ENCODE measurements at regions not wholly inside any gene's neighbourhood (a gene's known extent, or its start where the extent isn't known, plus 50 kb on each side); places are given as distances from the start of the nearest gene placed in this dataset.

DNA sequence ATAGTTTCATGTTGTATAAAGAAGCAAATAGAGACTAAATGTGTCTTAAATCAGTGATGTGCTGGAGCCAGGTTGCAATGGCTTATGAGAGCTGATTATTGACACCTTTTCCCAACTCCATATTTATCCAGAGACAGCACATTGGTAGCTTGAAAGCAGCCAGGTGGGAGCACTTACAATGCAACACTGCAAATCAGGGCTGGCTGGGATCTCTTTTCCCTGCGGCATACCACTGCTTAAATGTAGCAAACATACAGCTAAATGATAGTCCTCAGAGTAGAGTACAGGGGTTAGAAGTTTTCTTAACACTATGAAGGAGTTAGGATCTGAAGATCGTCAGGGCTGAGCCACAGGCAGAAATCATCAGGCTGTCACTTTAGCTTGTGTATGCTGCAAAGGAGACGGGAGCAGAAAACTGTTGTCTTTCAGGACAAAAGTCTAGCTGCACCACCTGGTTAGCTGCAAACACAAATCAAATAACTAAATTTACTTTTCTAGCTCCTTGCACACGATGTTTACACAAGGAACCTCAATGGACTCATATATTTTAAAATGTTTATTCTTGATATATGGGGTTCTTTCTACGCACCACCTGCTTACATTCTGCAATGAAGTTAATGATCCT, 527.3 kb downstream of the TLL1 start:
- Mint-ChIP-seq H3K4me1 (ENCODE audit: low read depth, unreplicated experiment) (no peaks in the 10 kb centered on the region), H3K27me3 (ENCODE audit: unreplicated experiment) (no peaks in the 10 kb centered on the region), H3K36me3 (ENCODE audit: unreplicated experiment) (no peaks in the 10 kb centered on the region), H3K27ac (ENCODE audit: unreplicated experiment) (no peak overlapping the region), H3K9me3 (ENCODE audit: unreplicated experiment) (no peaks in the 10 kb centered on the region), H3K4me3 (ENCODE audit: unreplicated experiment) (no peak overlapping the region)
- DNase-seq, result no peak
- TF ChIP-seq, protein P1, sequence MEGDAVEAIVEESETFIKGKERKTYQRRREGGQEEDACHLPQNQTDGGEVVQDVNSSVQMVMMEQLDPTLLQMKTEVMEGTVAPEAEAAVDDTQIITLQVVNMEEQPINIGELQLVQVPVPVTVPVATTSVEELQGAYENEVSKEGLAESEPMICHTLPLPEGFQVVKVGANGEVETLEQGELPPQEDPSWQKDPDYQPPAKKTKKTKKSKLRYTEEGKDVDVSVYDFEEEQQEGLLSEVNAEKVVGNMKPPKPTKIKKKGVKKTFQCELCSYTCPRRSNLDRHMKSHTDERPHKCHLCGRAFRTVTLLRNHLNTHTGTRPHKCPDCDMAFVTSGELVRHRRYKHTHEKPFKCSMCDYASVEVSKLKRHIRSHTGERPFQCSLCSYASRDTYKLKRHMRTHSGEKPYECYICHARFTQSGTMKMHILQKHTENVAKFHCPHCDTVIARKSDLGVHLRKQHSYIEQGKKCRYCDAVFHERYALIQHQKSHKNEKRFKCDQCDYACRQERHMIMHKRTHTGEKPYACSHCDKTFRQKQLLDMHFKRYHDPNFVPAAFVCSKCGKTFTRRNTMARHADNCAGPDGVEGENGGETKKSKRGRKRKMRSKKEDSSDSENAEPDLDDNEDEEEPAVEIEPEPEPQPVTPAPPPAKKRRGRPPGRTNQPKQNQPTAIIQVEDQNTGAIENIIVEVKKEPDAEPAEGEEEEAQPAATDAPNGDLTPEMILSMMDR (IDR thresholded peaks at IDR 0.05; ENCODE audit: partially characterized antibody, unreplicated experiment), result no peak

DNA sequence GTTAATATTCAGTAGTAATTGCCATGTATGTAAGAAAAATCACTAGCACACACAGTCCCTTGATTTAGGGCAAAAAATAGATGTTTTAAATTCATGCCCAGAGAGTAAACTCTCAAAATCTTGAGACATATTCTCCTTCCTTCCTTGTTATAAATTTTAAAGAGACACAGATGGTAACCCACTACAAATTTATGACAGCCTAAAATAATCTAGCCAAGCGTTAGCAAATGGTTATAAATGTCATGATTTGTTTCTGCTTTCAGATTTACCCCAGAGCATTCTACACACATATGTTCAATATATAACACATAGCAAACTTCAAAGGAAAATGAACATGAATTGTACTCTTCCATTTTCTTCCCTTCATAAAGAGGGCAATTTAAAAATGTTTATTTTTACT, 540.3 kb downstream of the TLL1 start:
- Mint-ChIP-seq H3K4me3 (ENCODE audit: unreplicated experiment) (no peak overlapping the region), H3K27me3 (ENCODE audit: unreplicated experiment) (no peaks in the 10 kb centered on the region), H3K9me3 (ENCODE audit: unreplicated experiment) (peaks cover 1% of the 10 kb centered on the region), H3K4me1 (ENCODE audit: low read depth, unreplicated experiment) (no peaks in the 10 kb centered on the region), H3K27ac (ENCODE audit: unreplicated experiment) (no peak overlapping the region), H3K36me3 (ENCODE audit: unreplicated experiment) (no peaks in the 10 kb centered on the region)
- no peak for DNase-seq
- TF ChIP-seq, protein P1 (IDR thresholded peaks at IDR 0.05; ENCODE audit: partially characterized antibody, unreplicated experiment), result no peak

DNA sequence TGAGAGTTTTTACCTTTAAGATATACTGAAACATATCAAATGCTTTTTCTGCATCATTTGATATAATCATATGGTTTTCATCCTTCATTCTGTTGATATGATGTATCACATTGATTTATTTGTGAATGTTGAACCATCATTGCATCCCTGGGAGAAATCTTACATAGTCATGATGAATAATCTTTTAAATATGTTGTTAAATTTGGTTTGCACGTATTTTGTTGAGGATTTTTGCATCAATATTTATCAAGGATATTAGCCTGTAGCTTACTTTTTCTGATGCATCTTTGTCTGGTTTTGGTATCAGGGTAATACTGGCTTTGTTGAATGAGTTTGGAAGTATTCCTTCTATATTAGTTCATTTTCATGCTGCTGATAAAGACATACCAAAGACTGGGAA, 541.4 kb downstream of the TLL1 start:
- Mint-ChIP-seq H3K9me3 (ENCODE audit: unreplicated experiment) (peaks cover 1% of the 10 kb centered on the region), H3K27ac (ENCODE audit: unreplicated experiment) (no peak overlapping the region), H3K27me3 (ENCODE audit: unreplicated experiment) (no peaks in the 10 kb centered on the region), H3K4me1 (ENCODE audit: low read depth, unreplicated experiment) (no peaks in the 10 kb centered on the region), H3K36me3 (ENCODE audit: unreplicated experiment) (no peaks in the 10 kb centered on the region), H3K4me3 (ENCODE audit: unreplicated experiment) (no peak overlapping the region)
- TF ChIP-seq, protein P1 (IDR thresholded peaks at IDR 0.05; ENCODE audit: partially characterized antibody, unreplicated experiment), result no peak
- no peak for DNase-seq

DNA sequence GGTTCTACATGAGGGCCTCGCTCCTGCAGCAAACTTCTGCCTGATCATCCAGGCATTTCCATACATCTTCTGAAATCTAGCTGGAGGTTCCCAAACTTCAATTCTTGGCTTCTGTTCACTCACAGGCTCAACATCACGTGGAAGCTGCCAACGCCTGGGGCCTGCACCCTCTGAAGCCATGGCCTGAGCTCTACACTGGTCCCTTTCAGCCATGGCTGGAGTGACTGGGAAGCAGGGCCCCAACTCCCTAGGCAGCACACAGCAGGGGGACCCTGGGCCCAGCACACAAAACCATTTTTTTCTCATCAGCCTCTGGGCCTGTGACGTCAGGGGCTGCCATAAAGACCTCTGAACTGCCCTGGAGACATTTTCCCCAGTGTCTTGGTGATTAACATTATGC, 542.7 kb downstream of the TLL1 start:
- H3K4me3 Mint-ChIP-seq (ENCODE audit: unreplicated experiment), result no peak overlapping the region
- H3K36me3 Mint-ChIP-seq (ENCODE audit: unreplicated experiment), result no peaks in the 10 kb centered on the region
- H3K27me3 Mint-ChIP-seq (ENCODE audit: unreplicated experiment), result no peaks in the 10 kb centered on the region
- TF ChIP-seq, protein P1 (IDR thresholded peaks at IDR 0.05; ENCODE audit: partially characterized antibody, unreplicated experiment), result no peak
- no peak for DNase-seq
- peaks cover 1% of the 10 kb centered on the region for H3K9me3 Mint-ChIP-seq (ENCODE audit: unreplicated experiment)
- H3K4me1 Mint-ChIP-seq (ENCODE audit: low read depth, unreplicated experiment), result no peaks in the 10 kb centered on the region
- no peak overlapping the region for H3K27ac Mint-ChIP-seq (ENCODE audit: unreplicated experiment)

DNA sequence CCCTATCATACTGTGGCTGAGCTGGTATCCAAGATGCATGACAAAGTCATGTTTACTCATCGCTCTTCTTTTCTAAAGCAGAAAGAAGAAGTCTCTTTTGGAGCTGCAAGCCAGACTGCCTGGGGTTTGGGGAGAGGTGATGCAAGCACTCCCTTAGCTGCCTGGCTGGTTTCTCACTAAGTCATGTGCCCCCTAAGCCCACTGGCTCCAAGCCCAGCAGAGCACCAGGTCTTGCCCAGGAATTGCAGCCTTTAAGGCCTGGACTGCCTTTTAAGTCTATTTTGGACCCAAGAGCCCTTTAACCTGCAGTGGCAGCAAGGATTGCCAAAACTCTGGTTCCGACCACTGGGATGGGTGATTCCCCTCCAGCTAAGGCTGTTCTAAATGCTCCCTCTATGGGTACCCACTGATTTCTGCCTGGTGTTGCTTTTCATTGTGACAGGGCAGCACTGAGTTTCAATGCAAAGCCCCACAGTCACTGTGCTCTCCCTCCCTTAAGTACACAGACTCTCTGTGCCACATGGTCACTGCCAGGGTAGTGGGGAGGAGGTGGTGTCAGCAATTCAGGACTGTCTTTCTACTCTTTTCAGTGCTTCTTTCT, 548.6 kb downstream of the TLL1 start:
- H3K4me1 Mint-ChIP-seq (ENCODE audit: low read depth, unreplicated experiment), result no peaks in the 10 kb centered on the region
- DNase-seq, result no peak
- peaks cover under 1% of the 10 kb centered on the region for H3K9me3 Mint-ChIP-seq (ENCODE audit: unreplicated experiment)
- H3K36me3 Mint-ChIP-seq (ENCODE audit: unreplicated experiment), result no peaks in the 10 kb centered on the region
- no peaks in the 10 kb centered on the region for H3K27me3 Mint-ChIP-seq (ENCODE audit: unreplicated experiment)
- no peak overlapping the region for H3K27ac Mint-ChIP-seq (ENCODE audit: unreplicated experiment)
- TF ChIP-seq, protein P1 (IDR thresholded peaks at IDR 0.05; ENCODE audit: partially characterized antibody, unreplicated experiment), result no peak
- no peak overlapping the region for H3K4me3 Mint-ChIP-seq (ENCODE audit: unreplicated experiment)
